ENCODE measurements at regions not wholly inside any gene's neighbourhood (a gene's known extent, or its start where the extent isn't known, plus 50 kb on each side); places are given as distances from the start of the nearest gene placed in this dataset.

DNA sequence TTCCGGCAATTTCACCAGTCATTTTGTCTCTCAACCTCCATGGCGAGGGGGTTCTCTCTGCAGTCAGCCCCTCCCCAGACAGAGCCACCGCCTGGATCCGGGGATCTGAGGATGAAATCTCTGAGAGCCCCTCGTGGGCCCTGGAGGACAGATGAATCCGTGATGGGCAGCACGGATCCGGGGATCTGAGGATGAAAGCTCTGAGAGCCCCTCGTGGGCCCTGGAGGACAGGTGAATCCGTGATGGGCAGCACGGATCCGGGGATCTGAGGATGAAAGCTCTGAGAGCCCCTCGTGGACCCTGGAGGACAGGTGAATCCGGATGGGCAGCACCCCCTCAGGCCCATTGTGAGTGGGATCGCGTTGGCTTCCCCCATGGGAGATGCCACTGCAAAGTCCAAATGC lies 106.5 kb downstream of the DACT2 start:
- TF ChIP-seq, protein P1, sequence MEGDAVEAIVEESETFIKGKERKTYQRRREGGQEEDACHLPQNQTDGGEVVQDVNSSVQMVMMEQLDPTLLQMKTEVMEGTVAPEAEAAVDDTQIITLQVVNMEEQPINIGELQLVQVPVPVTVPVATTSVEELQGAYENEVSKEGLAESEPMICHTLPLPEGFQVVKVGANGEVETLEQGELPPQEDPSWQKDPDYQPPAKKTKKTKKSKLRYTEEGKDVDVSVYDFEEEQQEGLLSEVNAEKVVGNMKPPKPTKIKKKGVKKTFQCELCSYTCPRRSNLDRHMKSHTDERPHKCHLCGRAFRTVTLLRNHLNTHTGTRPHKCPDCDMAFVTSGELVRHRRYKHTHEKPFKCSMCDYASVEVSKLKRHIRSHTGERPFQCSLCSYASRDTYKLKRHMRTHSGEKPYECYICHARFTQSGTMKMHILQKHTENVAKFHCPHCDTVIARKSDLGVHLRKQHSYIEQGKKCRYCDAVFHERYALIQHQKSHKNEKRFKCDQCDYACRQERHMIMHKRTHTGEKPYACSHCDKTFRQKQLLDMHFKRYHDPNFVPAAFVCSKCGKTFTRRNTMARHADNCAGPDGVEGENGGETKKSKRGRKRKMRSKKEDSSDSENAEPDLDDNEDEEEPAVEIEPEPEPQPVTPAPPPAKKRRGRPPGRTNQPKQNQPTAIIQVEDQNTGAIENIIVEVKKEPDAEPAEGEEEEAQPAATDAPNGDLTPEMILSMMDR (conservative IDR thresholded peaks at IDR 0.05; ENCODE audit: low read depth, low read length), result no peak
- H3K4me3 ChIP-seq (ENCODE audit: low read depth, low read length), result no peak overlapping the region
- DNase-seq (ENCODE audit: low read depth), result no peak

DNA sequence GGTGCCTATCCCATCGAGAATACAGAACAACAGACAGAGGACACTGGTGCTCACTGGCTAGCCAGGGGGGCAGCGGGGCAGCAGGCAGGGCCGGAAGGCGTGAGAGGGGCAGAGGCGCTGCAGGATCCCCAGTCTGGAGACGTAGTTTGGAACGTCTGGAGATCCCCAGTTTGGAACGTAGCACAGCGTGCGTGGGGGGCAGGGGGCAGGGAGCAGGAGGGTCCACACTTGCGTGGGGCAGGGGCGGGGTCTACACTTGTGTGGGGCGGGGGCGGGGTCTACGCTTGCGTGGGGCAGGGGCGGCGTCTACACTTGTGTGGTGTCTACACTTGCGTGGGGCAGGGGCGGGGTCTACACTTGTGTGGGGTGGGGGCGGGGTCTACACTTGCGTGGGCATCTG lies 107.2 kb downstream of the DACT2 start:
- H3K4me3 ChIP-seq (ENCODE audit: low read depth, low read length), result no peak overlapping the region
- no peak for DNase-seq (ENCODE audit: low read depth)
- TF ChIP-seq, protein P1 (conservative IDR thresholded peaks at IDR 0.05; ENCODE audit: low read depth, low read length), result no peak

DNA sequence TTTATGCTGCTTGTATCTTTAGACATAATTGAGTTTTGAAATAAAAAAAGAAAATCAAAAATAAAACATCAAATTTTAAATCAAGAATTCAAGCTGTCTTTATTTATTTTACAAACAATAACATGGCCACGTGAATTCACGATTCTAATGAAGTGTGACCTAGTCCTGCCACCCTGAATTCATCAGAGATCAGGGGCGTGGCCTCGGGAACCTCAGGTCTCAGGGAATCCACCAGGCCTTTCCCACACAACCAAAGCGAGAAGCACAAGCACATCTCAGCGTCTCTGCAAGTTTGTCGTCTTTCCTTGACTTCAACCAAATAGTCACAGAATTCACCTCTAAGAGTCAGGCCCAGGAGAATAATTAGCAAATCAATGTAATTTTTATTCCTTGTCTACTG lies 107.9 kb downstream of the DACT2 start:
- TF ChIP-seq, protein P1 (conservative IDR thresholded peaks at IDR 0.05; ENCODE audit: low read depth, low read length), result no peak
- H3K4me3 ChIP-seq (ENCODE audit: low read depth, low read length), result no peak overlapping the region
- DNase-seq (ENCODE audit: low read depth), result no peak

DNA sequence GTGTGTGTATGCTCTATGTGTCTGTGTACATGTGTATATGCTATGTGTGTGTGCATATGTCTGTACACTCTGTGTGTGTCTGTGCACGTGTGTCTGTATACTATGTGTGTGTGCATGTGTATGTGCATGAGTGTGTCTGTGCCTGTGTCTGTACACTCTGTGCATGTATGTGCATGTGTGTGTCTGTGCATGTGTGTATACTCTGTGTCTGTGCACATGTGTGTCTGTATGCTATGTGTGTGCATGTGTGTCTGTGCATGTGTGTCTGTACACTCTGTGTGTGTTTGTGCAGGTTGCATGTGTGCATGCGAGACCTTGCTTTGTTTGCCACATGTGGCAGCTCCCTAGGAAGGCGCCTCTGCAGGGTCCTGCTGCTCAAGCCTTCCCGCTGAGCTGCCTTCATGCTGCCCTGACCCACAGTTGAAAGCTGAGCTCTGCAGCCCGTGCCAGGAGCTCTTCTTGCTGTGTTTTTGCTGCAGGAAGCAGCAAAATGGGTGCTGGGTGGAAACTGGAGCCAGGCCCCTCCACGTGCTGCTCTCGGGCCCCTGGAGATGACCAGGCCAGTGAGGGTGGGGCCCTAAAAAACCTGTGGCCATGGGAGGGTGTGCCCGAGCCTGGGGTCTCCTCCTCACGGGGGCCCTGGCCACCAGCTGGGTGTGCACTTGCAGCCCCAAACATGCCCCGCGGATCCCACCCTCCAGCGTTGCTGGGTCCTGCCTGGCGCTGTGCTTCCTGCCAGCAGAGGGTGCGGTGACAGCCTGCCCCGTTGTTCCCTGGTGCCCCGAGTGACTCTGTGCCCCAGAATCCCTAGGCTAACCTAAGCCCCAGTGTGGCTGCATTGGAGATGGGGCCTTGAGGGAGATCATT lies 109.1 kb downstream of the DACT2 start:
- no peak for DNase-seq (ENCODE audit: low read depth)
- TF ChIP-seq, protein P1 (conservative IDR thresholded peaks at IDR 0.05; ENCODE audit: low read depth, low read length), result no peak
- H3K4me3 ChIP-seq (ENCODE audit: low read depth, low read length), result no peak overlapping the region

DNA sequence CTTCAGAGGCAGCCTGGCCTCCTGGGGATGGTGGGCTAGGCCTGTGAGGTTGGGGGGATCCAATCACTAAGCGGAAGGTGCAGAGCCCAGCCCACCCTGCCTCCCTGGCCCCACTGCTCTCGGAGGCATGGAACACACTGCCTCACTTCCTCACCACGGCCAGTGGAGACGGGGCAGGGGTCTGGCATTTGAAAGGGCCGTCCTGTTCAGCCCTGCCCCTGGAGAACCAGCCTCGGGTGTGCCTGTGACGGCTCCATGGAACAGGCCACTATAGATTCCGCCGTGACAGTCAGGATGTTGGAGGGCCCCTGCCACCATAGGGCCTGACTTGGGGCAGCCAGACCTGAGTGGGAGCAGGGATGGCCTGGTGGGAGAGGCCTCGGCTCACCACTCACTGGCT lies 110.2 kb downstream of the DACT2 start:
- DNase-seq (ENCODE audit: low read depth), result no peak
- no peak overlapping the region for H3K4me3 ChIP-seq (ENCODE audit: low read depth, low read length)
- TF ChIP-seq, protein P1 (conservative IDR thresholded peaks at IDR 0.05; ENCODE audit: low read depth, low read length), result no peak

DNA sequence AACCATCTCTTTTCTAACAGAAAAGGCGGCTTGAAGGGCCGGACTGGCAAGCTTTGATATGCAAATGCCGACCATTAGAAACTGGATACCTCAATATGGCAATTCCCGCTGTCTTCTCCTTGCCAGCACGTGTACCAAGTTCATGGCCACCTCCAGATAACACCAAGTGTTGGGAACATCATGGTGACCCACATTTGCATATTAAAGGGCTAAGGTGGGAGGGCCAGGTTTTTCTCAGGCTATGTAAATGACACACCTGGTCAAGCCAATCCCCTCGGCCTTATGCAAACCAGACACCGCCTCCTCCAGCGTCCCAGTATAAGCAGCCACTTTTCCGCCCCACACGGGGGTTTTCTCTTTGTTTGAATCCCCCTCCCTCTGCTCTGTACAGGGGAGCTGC lies 110.7 kb downstream of the DACT2 start:
- H3K4me3 ChIP-seq (ENCODE audit: low read depth, low read length), result no peak overlapping the region
- no peak for DNase-seq (ENCODE audit: low read depth)
- TF ChIP-seq, protein P1 (conservative IDR thresholded peaks at IDR 0.05; ENCODE audit: low read depth, low read length), result no peak

DNA sequence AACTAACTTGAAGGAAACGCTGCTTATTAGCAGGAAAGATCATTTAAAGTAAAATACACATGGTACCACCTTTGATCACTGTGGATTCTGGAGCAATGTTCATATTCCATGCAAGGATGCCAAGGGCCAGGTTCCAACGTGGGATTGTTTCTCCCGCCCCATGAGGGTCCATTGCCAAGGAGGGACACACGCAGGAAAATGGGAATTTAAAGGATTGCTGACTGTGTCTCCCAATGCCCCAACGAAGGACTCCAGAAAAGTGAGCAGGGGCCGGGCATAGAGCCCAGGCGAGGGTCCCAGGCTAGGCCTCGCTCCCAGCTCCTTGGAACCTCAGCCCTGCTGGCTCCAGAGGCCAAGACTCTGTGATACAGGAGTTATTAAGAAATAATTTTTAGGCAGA lies 111.2 kb downstream of the DACT2 start:
- DNase-seq (ENCODE audit: low read depth), result no peak
- TF ChIP-seq, protein P1 (conservative IDR thresholded peaks at IDR 0.05; ENCODE audit: low read depth, low read length), result no peak
- H3K4me3 ChIP-seq (ENCODE audit: low read depth, low read length), result no peak overlapping the region
